Breast epithelium (tissue), 3 donors: ENCODE measurements at regions not wholly inside any gene's neighbourhood (a gene's known extent, or its start where the extent isn't known, plus 50 kb on each side); places are given as distances from the start of the nearest gene placed in this dataset.

ENCODE experiments used
- POLR2A ChIP-seq: fragments of 450-650 bp; IDR thresholded peaks from one replicate; pipeline ENCODE4 v1.6.1; 2016; ENCODE audit warnings: antibody characterized with exemption, mild to moderate bottlenecking, moderate library complexity
- TF ChIP-seq, protein P1 (sequence below), 3 donors: fragments of 450-650 bp; IDR thresholded peaks; one replicate each; pipeline ENCODE4 v1.5.1; 2016 to 2017; ENCODE audit warnings: antibody characterized with exemption in 3 of 3, mild to moderate bottlenecking in 3 of 3, moderate library complexity in 3 of 3

DNA sequence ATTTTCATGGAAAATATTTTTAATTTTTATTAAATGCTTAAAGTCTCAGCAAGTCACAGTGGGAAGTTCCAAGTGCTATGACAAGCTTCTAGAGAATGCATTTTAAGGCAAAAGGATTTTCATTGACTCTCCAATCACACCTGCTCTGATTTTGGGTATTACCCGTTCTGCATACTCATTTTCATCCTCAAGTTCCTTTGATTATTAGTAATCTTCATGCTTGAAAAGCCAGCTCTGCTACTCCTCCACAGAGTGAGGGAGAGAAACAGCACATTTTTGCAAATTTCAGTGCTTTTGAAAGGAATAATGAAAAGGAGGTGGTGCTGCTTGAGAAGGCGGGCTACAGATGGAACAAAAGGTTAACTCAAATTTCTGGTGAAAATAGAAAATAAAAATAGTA is 450.7 kb downstream of the NSUN3 start:
- TF ChIP-seq, protein P1, sequence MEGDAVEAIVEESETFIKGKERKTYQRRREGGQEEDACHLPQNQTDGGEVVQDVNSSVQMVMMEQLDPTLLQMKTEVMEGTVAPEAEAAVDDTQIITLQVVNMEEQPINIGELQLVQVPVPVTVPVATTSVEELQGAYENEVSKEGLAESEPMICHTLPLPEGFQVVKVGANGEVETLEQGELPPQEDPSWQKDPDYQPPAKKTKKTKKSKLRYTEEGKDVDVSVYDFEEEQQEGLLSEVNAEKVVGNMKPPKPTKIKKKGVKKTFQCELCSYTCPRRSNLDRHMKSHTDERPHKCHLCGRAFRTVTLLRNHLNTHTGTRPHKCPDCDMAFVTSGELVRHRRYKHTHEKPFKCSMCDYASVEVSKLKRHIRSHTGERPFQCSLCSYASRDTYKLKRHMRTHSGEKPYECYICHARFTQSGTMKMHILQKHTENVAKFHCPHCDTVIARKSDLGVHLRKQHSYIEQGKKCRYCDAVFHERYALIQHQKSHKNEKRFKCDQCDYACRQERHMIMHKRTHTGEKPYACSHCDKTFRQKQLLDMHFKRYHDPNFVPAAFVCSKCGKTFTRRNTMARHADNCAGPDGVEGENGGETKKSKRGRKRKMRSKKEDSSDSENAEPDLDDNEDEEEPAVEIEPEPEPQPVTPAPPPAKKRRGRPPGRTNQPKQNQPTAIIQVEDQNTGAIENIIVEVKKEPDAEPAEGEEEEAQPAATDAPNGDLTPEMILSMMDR (IDR thresholded peaks at IDR 0.05) = no peak
- no peak for TF ChIP-seq POLR2A
